Duodenal mucosa (tissue), 2 donors: ENCODE measurements at regions not wholly inside any gene's neighbourhood (a gene's known extent, or its start where the extent isn't known, plus 50 kb on each side); places are given as distances from the start of the nearest gene placed in this dataset.

Experiments used
- H3K27ac ChIP-seq: one replicate; pipeline ENCODE4 v1.7.0; 2013; ENCODE audit warnings: low read depth, low read length
- H3K27me3 ChIP-seq, 2 donors: one replicate each; pipeline ENCODE4 v1.7.0; 2013; ENCODE audit warnings: low read length in 2 of 2, control low read depth in 1 of 2; ENCODE audit not compliant: insufficient read depth in 2 of 2, control insufficient read depth in 1 of 2
- H3K36me3 ChIP-seq, 2 donors: one replicate each; pipeline ENCODE4 v1.7.0; 2013; ENCODE audit warnings: low read length in 2 of 2, control low read depth in 1 of 2; ENCODE audit not compliant: insufficient read depth in 2 of 2, control insufficient read depth in 1 of 2
- H3K4me1 ChIP-seq, 2 donors: one replicate each; pipeline ENCODE4 v1.7.0; 2013; ENCODE audit warnings: low read length in 2 of 2, control low read depth in 1 of 2; ENCODE audit not compliant: insufficient read depth in 2 of 2, control insufficient read depth in 1 of 2
- H3K4me3 ChIP-seq, 2 donors: one replicate each; pipeline ENCODE4 v1.7.0; 2013; ENCODE audit warnings: low read length in 2 of 2, low read depth in 1 of 2
- H3K9ac ChIP-seq, 2 donors: one replicate each; pipeline ENCODE4 v1.7.0; 2013; ENCODE audit warnings: low read length in 2 of 2, low read depth in 1 of 2
- H3K9me3 ChIP-seq, 2 donors: one replicate each; pipeline ENCODE4 v1.7.0; 2013; ENCODE audit warnings: low read length in 2 of 2, control low read depth in 1 of 2; ENCODE audit not compliant: control insufficient read depth in 1 of 2

DNA sequence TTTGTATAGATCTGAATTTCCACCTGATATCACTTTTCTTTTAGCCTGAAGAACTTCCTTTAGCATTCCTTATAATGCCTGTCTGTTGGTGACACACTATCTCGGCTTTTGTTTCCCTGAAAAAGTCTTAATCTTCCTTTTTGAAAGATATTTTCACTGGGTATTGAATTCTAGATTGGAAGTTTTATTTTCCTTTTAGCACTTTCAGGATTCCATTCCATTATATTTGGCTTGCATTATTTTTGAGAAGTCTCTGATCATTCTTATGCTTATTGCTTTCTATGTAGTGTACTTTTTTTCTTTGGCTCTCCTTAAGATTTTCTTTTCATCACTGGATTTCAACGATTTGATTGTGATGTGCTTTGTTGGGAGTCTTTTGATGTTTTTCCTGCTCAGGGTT lies 510.7 kb downstream of the RWDD3 start:
- Histone ChIP-seq H3K9me3 (peaks cover 0 to 7% of the 10 kb centered on the region in 2 donors), H3K36me3 (no peaks in the 10 kb centered on the region), H3K27ac (no peak overlapping the region), H3K27me3 (no peaks in the 10 kb centered on the region), H3K9ac (no peak overlapping the region), H3K4me1 (no peaks in the 10 kb centered on the region), H3K4me3 (no peak overlapping the region)

DNA sequence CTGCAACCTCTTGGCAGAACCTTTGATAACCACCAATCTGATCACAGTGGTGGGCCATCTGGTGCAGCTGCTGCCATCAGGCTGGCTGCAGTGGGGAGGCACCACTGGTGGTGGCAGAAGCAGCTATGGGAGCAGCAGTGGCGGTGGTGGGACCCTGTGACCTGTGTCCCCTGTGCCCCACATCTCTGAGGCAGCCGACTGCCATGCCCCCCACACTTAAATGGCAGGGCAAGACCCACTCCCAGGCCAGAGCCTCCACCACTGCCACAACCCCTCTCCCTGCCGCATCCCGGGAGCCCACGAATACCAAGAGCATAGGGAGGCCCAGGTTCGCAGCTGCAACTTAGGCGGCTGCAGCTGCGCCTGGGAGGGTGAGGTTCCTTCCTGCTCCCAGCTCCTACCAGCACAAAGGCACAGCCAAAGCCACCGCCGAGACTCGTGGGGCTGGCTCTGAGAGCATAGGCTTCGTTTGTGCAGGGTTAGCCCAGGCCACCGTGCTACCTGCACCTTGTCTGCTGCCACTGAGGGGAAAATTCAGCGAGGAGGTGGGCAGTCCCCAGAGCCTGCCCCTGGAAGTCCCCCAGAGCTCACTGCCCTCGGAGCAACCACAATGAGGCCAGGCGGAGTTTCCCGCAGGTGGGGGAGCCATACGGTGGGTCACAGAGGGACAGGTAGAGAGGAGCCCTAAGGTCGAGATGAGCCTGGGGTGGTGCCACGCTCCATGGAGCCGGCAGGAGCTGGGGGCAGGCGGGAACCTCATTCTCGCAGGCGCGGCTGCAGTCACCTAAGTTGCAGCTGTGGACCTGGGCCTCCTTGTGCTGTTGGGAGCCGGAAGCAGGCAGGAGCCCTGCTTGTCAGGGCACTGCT lies 518.7 kb downstream of the RWDD3 start:
- Histone ChIP-seq H3K27me3 (no peaks in the 10 kb centered on the region), H3K27ac (no peak overlapping the region), H3K9me3 (peaks cover 9 to 19% of the 10 kb centered on the region in 2 donors), H3K36me3 (no peaks in the 10 kb centered on the region), H3K4me3 (no peak overlapping the region), H3K9ac (no peak overlapping the region), H3K4me1 (no peaks in the 10 kb centered on the region)

DNA sequence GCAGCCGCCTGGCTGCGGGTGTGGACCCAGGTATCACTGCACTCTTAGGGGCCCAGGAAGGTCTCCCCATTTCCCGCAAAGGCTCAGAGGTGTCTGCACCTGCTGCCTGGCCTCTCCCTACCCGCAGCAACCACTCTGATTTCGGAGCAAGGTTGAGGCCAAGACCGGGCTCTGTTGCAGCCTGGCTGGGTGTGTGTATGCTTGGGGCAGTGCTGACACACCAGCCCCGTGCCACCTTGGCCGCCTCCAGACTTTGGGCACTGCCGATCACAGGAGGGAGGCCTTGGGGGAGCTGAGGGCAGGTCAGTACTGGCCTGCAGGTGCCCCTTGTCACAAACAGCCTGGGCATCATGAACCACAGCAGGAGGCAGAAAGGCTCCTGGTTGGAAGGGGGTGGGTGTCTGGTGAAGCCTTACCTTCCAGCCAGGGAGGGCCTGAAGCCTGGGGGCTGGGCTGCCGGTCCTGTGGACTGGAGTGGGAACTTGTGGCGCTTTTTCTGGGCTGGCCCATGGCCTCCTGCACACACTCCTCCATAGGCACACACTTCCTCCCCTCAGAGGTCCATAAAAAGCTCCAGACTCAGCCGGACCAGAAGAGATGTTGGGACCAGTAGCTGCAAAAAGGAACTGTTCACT lies 519.5 kb downstream of the RWDD3 start:
- no peak overlapping the region for H3K4me3 ChIP-seq
- H3K9ac ChIP-seq, result no peak overlapping the region
- H3K27me3 ChIP-seq, result no peaks in the 10 kb centered on the region
- H3K9me3 ChIP-seq, result peaks cover 9 to 19% of the 10 kb centered on the region in 2 donors
- no peak overlapping the region for H3K27ac ChIP-seq
- no peaks in the 10 kb centered on the region for H3K4me1 ChIP-seq
- no peaks in the 10 kb centered on the region for H3K36me3 ChIP-seq

DNA sequence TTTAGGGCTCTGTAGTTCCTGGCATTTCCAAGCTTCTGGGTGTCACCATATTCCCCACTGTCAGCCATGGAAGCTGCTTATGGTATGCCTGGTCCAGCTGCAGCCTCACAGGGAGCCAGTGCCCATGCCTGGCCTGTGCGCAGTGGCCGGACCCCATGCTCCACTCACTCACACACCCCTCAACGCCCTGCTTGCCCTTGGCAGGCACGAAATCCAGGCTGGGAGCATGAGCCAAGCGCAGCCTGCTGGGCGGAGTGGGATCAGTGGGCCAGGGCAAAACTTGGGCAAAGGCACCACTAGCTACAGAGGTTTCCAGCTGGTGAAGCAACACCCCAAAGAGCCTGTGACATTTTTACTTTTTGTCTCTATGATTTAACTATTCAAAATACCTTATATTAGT lies 520.4 kb downstream of the RWDD3 start:
- peaks cover 13 to 19% of the 10 kb centered on the region in 2 donors for H3K9me3 ChIP-seq
- no peaks in the 10 kb centered on the region for H3K27me3 ChIP-seq
- no peak overlapping the region for H3K27ac ChIP-seq

DNA sequence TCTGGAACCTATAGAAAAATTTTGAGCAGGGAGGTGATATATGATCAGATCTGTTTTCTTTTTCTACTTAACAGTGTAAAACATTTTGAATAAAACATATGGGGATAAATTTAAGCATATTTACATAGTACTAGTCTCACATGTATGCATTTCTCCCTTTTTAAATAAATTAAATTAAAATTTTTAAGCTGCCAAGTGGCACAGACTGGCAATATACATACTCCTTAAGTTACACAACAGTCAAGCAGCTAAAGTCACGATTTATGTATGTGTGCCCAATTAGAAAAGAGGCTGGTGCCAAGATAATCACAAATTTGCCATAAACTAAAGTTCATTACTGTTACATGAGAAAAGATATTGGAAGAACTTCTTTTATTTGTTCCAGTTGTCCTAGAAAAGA lies 532.0 kb downstream of the RWDD3 start:
- Histone ChIP-seq H3K4me1 (no peaks in the 10 kb centered on the region), H3K36me3 (no peaks in the 10 kb centered on the region)

More for the DNA sequence above, 520.4 kb downstream of the RWDD3 start:
- H3K9ac ChIP-seq, result no peak overlapping the region
- H3K4me1 ChIP-seq, result no peaks in the 10 kb centered on the region
- no peak overlapping the region for H3K4me3 ChIP-seq
- H3K36me3 ChIP-seq, result no peaks in the 10 kb centered on the region

DNA sequence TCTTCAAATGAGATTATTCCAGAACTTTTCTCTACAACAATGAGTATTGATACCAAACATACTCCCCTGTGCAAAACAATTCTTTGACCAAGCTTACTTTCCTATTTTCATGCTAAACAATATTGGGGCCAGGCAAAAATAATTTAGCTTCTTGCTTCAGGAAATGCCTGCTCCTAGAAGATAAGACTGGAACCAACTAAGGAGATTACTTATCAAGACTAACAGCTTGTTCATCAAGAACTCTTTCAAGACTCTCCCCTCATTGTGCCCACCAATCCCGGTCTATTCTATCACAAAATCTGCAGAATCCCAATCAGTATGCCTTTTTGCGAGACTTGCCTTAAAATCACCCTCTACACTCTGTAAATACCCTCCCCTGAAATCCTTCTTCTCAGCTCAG lies 536.6 kb downstream of the RWDD3 start:
- H3K27me3 ChIP-seq, result no peaks in the 10 kb centered on the region
- no peaks in the 10 kb centered on the region for H3K4me1 ChIP-seq
- H3K36me3 ChIP-seq, result no peaks in the 10 kb centered on the region
- H3K27ac ChIP-seq, result no peak overlapping the region
- H3K9me3 ChIP-seq, result peaks cover 0 to 4% of the 10 kb centered on the region in 2 donors
- H3K4me3 ChIP-seq, result no peak overlapping the region
- no peak overlapping the region for H3K9ac ChIP-seq

More for the DNA sequence above, 532.0 kb downstream of the RWDD3 start:
- Histone ChIP-seq H3K27me3 (no peaks in the 10 kb centered on the region), H3K4me3 (no peak overlapping the region), H3K9ac (no peak overlapping the region), H3K9me3 (peaks cover 0 to 6% of the 10 kb centered on the region in 2 donors), H3K27ac (no peak overlapping the region)

DNA sequence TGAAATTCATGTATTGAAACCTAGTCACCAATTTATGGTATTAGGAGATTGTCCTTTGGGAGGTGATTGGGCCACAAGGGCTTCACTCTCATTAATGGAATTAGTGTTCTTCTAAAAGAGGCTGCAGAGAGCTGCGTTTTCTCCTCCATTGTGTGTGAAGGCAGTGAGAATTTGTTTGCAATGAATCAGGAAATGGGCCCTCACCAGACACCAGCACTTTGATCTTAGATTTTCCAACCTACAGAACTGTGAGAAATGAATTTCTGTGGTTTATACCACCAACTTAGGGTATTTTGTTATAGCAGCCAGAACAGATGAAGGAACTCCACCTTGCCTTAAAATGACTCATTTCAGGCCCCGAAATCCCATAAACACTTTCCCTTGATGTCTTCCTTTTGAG lies 544.2 kb downstream of the RWDD3 start:
- no peak overlapping the region for H3K4me3 ChIP-seq
- H3K4me1 ChIP-seq, result no peaks in the 10 kb centered on the region
- H3K9me3 ChIP-seq, result peaks cover 0 to 2% of the 10 kb centered on the region in 2 donors
- H3K27me3 ChIP-seq, result no peaks in the 10 kb centered on the region
- no peak overlapping the region for H3K27ac ChIP-seq
- H3K9ac ChIP-seq, result no peak overlapping the region
- H3K36me3 ChIP-seq, result no peaks in the 10 kb centered on the region

DNA sequence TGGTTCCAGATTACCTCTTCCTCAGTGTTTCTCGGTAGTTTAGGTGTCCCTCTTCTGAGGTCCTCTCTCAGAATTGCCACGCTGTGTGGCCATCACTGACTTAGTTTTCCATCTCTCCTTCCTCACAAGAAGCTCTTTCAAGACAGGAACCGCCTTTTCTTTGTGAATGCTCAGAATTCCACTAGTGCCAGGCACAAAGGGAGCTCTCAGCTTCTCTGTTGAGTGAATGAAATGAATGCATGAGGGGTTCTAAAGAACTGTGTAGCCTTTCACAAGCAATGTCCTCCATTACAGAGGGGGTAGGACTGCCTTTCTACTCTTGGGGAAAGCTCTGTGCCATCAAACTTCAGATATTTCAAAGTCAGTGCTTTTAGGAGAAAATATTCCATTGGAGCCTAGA lies 546.8 kb downstream of the RWDD3 start:
- H3K27ac ChIP-seq, result no peak overlapping the region
- H3K4me3 ChIP-seq, result no peak overlapping the region
- no peak overlapping the region for H3K9ac ChIP-seq
- no peaks in the 10 kb centered on the region for H3K36me3 ChIP-seq
- no peaks in the 10 kb centered on the region for H3K27me3 ChIP-seq
- H3K4me1 ChIP-seq, result no peaks in the 10 kb centered on the region
- no peaks in the 10 kb centered on the region for H3K9me3 ChIP-seq

DNA sequence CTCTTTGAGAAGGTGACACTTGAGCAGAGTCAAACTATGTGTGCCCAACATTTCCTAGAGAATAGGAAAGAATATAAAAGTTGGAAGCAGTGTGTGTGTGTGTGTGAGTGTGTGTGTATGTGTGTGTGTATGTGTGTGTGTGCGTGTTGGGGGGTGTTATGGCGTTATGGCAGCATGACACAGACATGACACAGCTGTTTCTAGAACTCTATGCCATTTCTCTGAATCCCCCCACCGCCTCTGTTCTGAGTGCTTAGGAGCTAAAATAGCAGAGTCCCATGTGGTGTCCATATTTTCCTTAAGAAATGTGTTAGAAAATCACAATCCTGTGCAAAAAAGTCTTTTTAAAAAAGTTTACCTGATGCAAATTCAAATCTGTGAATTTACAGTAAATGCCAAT lies 556.1 kb downstream of the RWDD3 start:
- H3K27me3 ChIP-seq, result no peaks in the 10 kb centered on the region
- no peak overlapping the region for H3K27ac ChIP-seq
- H3K9me3 ChIP-seq, result peaks cover 3 to 4% of the 10 kb centered on the region in 2 donors
- H3K4me3 ChIP-seq, result no peak overlapping the region
- H3K36me3 ChIP-seq, result no peaks in the 10 kb centered on the region
- H3K4me1 ChIP-seq, result no peaks in the 10 kb centered on the region
- no peak overlapping the region for H3K9ac ChIP-seq

DNA sequence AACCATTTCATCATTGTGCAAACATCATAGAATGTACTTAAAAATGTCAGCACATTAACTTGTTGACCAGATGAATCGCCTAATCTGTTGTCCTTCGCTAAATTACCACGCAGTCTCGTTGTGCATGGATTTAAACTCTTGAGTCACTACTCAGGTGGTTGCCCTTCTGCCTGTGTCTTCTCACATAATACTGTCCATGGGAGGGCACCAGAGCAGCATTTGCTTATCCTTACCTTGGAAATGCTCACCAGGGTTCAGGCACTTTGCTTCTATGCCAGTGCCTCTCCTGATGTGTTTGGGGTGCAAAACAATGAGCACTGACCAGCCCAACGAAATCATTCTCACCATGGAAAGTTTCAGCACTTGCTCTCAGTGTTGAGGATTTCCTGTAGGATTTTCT lies 559.9 kb downstream of the RWDD3 start:
- H3K27me3 ChIP-seq, result no peaks in the 10 kb centered on the region
- H3K9ac ChIP-seq, result no peak overlapping the region
- no peaks in the 10 kb centered on the region for H3K4me1 ChIP-seq
- H3K27ac ChIP-seq, result no peak overlapping the region
- no peaks in the 10 kb centered on the region for H3K36me3 ChIP-seq
- no peak overlapping the region for H3K4me3 ChIP-seq
- peaks cover 3 to 8% of the 10 kb centered on the region in 2 donors for H3K9me3 ChIP-seq
